ENCODE measurements at regions not wholly inside any gene's neighbourhood (a gene's known extent, or its start where the extent isn't known, plus 50 kb on each side); places are given as distances from the start of the nearest gene placed in this dataset.

DNA sequence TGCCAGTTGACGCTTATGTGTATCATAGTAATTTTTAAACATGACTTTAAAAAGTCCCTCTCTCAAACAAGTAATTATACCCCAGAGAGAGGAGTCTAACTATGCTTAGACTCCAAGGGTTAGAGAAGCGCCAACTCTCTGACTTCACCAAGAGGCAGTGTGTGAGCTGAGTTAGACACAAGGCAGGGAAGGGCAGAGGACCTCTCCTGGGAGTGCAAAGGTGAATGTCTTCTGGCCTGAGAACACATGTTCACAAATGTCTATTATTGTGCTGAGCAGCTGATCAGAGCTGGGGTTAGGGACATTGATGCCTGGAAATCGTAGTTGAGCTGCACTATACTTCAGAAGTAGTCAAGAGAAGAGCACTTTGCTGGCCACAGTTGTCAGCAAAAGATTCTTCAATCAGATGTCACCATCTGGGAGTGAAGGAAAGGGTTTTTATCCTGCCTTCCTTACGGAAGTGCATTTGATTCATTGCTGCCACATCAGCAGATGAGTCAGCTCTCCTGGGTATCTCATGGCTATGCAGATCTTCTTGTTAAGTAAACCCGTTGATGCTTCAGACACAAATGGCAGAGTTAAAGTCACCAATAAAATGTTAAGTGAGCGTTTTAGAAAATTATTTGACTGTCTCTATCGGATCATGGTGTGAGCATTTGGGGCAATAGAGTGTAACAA is 283.2 kb upstream of the ARGLU1 start:
- TF ChIP-seq, protein P1, sequence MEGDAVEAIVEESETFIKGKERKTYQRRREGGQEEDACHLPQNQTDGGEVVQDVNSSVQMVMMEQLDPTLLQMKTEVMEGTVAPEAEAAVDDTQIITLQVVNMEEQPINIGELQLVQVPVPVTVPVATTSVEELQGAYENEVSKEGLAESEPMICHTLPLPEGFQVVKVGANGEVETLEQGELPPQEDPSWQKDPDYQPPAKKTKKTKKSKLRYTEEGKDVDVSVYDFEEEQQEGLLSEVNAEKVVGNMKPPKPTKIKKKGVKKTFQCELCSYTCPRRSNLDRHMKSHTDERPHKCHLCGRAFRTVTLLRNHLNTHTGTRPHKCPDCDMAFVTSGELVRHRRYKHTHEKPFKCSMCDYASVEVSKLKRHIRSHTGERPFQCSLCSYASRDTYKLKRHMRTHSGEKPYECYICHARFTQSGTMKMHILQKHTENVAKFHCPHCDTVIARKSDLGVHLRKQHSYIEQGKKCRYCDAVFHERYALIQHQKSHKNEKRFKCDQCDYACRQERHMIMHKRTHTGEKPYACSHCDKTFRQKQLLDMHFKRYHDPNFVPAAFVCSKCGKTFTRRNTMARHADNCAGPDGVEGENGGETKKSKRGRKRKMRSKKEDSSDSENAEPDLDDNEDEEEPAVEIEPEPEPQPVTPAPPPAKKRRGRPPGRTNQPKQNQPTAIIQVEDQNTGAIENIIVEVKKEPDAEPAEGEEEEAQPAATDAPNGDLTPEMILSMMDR (IDR thresholded peaks at IDR 0.05) = no peak
- TF ChIP-seq RAD21 (IDR thresholded peaks at IDR 0.05; ENCODE audit: low read length) (no peak), FOSL2 (IDR thresholded peaks at IDR 0.05; ENCODE audit: borderline replicate concordance, low read depth) (no peak)
- TF ChIP-seq, protein P2, sequence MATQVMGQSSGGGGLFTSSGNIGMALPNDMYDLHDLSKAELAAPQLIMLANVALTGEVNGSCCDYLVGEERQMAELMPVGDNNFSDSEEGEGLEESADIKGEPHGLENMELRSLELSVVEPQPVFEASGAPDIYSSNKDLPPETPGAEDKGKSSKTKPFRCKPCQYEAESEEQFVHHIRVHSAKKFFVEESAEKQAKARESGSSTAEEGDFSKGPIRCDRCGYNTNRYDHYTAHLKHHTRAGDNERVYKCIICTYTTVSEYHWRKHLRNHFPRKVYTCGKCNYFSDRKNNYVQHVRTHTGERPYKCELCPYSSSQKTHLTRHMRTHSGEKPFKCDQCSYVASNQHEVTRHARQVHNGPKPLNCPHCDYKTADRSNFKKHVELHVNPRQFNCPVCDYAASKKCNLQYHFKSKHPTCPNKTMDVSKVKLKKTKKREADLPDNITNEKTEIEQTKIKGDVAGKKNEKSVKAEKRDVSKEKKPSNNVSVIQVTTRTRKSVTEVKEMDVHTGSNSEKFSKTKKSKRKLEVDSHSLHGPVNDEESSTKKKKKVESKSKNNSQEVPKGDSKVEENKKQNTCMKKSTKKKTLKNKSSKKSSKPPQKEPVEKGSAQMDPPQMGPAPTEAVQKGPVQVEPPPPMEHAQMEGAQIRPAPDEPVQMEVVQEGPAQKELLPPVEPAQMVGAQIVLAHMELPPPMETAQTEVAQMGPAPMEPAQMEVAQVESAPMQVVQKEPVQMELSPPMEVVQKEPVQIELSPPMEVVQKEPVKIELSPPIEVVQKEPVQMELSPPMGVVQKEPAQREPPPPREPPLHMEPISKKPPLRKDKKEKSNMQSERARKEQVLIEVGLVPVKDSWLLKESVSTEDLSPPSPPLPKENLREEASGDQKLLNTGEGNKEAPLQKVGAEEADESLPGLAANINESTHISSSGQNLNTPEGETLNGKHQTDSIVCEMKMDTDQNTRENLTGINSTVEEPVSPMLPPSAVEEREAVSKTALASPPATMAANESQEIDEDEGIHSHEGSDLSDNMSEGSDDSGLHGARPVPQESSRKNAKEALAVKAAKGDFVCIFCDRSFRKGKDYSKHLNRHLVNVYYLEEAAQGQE (IDR thresholded peaks at IDR 0.05; ENCODE audit: low read depth, low read length) = no peak
